A673 (cell line): ENCODE measurements at regions not wholly inside any gene's neighbourhood (a gene's known extent, or its start where the extent isn't known, plus 50 kb on each side); places are given as distances from the start of the nearest gene placed in this dataset.

ENCODE experiments used
- BruUV-seq: library from RNA; stranded (reverse); fragments of 400-500 nt; replicated peaks from 2 replicates; lab custom pipeline; 2021; lab: Mats Ljungman, UMichigan
- CTCF ChIA-PET: fragments of 300-600 bp; sonication (Branson Sonifier 250); formaldehyde crosslinking; loops from one replicate; lab custom pipeline; 2022; ENCODE audit warnings: antibody characterized with exemption; lab: Charles Lee
- POLR2A ChIA-PET: fragments of 300-600 bp; sonication (Branson Sonifier 250); formaldehyde crosslinking; loops from one replicate; lab custom pipeline; 2022; ENCODE audit warnings: antibody characterized with exemption; ENCODE audit not compliant: low non-redundant PET; lab: Charles Lee
- DNase-seq: peaks from one replicate; pipeline ENCODE4 v3.0.0-alpha.2; 2015; ENCODE audit warnings: low spot score
- H3K27ac ChIP-seq: fragments of 200-600 bp; sonication (generic); 2 replicates; pipeline ENCODE4 v1.5.1; 2016; ENCODE audit warnings: mixed run types, low read depth, mild to moderate bottlenecking, mixed read lengths, antibody characterized with exemption, low read length; ENCODE audit not compliant: poor library complexity, severe bottlenecking
- H3K27me3 ChIP-seq: fragments of 200-600 bp; sonication (generic); replicated peaks from 2 replicates; pipeline ENCODE4 v1.6.1; 2017; ENCODE audit warnings: mixed run types, low read depth, mild to moderate bottlenecking, mixed read lengths, antibody characterized with exemption, low read length; ENCODE audit not compliant: insufficient read depth, poor library complexity
- H3K36me3 ChIP-seq: fragments of 200-600 bp; sonication (generic); 2 replicates; pipeline ENCODE4 v1.6.1; 2016; ENCODE audit warnings: mixed run types, mild to moderate bottlenecking, mixed read lengths, antibody characterized with exemption, low read length; ENCODE audit not compliant: insufficient read depth, poor library complexity, severe bottlenecking
- H3K4me1 ChIP-seq: fragments of 200-600 bp; sonication (generic); 2 replicates; pipeline ENCODE4 v1.6.1; 2017; ENCODE audit warnings: mixed run types, mild to moderate bottlenecking, mixed read lengths, antibody characterized with exemption, low read length; ENCODE audit not compliant: insufficient read depth, poor library complexity, severe bottlenecking
- H3K4me3 ChIP-seq: fragments of 200-600 bp; sonication (generic); 2 replicates; pipeline ENCODE4 v1.5.1; 2016; ENCODE audit warnings: low read depth, mixed run types, mild to moderate bottlenecking, mixed read lengths, low read length; ENCODE audit not compliant: poor library complexity, severe bottlenecking
- H3K9me3 ChIP-seq: fragments of 200-600 bp; sonication (generic); 2 replicates; pipeline ENCODE4 v1.6.1; 2016; ENCODE audit warnings: mixed run types, low read depth, mild to moderate bottlenecking, mixed read lengths, antibody characterized with exemption, low read length; ENCODE audit not compliant: poor library complexity, severe bottlenecking
- EZH2 ChIP-seq: fragments of 200-600 bp; sonication (generic); IDR thresholded peaks from 2 replicates; pipeline ENCODE4 v1.6.1; 2017; ENCODE audit warnings: borderline replicate concordance, low read depth, mild to moderate bottlenecking, mixed read lengths, antibody characterized with exemption, low read length; ENCODE audit not compliant: poor library complexity, severe bottlenecking
- intact Hi-C: fragments of 100-400 bp; cut with micrococcal nuclease; formaldehyde crosslinking; loops from one replicate; pipeline ENCODE4 v1.10.0; 2022; ENCODE audit not compliant: unreplicated experiment
- TF ChIP-seq, protein P1 (sequence below): fragments of 300-800, 200-600 bp; sonication (generic); conservative IDR thresholded peaks from 2 replicates; pipeline ENCODE4 v1.5.1; 2017; ENCODE audit warnings: low read depth, mild to moderate bottlenecking, antibody characterized with exemption, low read length, moderate library complexity, mixed read lengths

DNA sequence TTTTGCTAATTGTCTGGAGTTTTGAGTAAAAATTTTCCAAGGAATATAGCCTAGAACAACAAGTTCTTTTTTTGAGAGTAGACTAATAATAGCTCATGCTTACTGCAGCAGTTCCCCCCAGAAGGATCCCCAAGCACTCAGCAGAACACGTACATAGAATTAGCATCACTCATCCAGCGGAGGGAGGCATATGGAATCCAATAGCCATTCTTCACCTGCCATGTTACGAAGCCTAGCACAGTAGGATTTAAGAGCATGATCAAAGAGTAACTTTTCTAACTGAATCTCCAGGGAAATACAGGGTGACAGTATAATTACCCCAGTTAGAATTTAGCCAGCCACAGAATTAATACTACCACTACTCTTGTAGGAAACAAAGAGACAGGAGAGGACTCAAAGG, 511.7 kb upstream of the NOX3 start:
- POLR2A ChIA-PET = no interaction called here
- no TSS peak for BruUV-seq
- H3K4me3 ChIP-seq = no peak overlapping the region
- H3K27ac ChIP-seq = no peak overlapping the region
- no peaks in the 10 kb centered on the region for H3K27me3 ChIP-seq
- CTCF ChIA-PET = no interaction called here
- no peaks in the 10 kb centered on the region for H3K36me3 ChIP-seq
- TF ChIP-seq EZH2 = no peak
- TF ChIP-seq, protein P1, sequence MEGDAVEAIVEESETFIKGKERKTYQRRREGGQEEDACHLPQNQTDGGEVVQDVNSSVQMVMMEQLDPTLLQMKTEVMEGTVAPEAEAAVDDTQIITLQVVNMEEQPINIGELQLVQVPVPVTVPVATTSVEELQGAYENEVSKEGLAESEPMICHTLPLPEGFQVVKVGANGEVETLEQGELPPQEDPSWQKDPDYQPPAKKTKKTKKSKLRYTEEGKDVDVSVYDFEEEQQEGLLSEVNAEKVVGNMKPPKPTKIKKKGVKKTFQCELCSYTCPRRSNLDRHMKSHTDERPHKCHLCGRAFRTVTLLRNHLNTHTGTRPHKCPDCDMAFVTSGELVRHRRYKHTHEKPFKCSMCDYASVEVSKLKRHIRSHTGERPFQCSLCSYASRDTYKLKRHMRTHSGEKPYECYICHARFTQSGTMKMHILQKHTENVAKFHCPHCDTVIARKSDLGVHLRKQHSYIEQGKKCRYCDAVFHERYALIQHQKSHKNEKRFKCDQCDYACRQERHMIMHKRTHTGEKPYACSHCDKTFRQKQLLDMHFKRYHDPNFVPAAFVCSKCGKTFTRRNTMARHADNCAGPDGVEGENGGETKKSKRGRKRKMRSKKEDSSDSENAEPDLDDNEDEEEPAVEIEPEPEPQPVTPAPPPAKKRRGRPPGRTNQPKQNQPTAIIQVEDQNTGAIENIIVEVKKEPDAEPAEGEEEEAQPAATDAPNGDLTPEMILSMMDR = no peak
- no peak for DNase-seq
- H3K9me3 ChIP-seq = no peaks in the 10 kb centered on the region
- intact Hi-C loops = no loop called here
- no peaks in the 10 kb centered on the region for H3K4me1 ChIP-seq

DNA sequence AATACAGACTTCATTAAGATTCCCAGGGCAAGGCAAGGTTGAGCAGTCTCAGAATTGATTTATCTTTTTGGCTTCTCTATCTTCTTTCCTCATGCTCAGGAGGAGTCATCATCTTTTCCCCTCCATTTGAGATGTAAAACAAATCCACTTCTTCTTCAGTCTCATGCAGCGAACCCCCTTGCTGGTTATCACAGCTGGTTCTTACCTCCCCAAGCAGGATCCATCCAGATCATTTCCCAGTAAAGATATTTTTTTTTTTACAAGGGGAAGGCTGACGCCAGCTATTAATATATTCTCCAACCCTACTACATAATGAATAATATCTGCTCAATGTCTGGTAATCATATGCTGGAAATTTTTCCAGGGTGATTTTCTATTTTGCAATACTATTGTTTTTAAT, 508.9 kb upstream of the NOX3 start:
- Histone ChIP-seq H3K4me3 (no peak overlapping the region), H3K27ac (no peak overlapping the region), H3K9me3 (no peaks in the 10 kb centered on the region), H3K4me1 (no peaks in the 10 kb centered on the region), H3K27me3 (no peaks in the 10 kb centered on the region), H3K36me3 (no peaks in the 10 kb centered on the region)
- CTCF ChIA-PET = no interaction called here
- BruUV-seq = no TSS peak
- TF ChIP-seq, protein P1 = no peak
- TF ChIP-seq EZH2 = no peak
- intact Hi-C loops = no loop called here
- POLR2A ChIA-PET = no interaction called here
- DNase-seq = peak; percentile 20

DNA sequence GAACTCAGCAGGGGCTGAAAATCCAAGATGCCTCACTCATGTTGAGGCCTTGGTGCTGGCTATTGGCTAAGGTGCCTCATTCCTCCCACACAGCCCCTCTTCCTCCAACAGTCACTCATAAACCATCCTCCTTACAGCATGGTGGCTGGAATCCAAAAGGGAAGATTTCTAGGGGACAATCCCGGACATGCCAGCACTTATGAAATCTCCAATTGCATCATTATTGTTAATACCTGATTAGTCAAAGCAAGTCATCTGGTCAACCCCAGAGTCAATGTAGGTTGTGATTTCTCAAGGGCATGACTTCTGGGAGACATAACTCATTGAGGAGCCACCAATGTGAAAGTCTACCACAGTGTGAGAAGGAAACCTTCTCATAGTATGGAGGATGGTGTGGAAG, 506.6 kb upstream of the NOX3 start:
- Histone ChIP-seq H3K36me3 (no peaks in the 10 kb centered on the region), H3K4me1 (no peaks in the 10 kb centered on the region), H3K27me3 (no peaks in the 10 kb centered on the region), H3K4me3 (no peak overlapping the region), H3K27ac (no peak overlapping the region), H3K9me3 (no peaks in the 10 kb centered on the region)
- CTCF ChIA-PET = no interaction called here
- BruUV-seq = no TSS peak
- intact Hi-C loops = no loop called here
- DNase-seq = no peak
- POLR2A ChIA-PET = no interaction called here
- TF ChIP-seq, protein P1 = no peak
- no peak for TF ChIP-seq EZH2
